ENCODE measurements at regions not wholly inside any gene's neighbourhood (a gene's known extent, or its start where the extent isn't known, plus 50 kb on each side); places are given as distances from the start of the nearest gene placed in this dataset.

GRCh38 chr5:114839360-114839759 is 330.3 kb downstream of the TRIM36 start:
- Mint-ChIP-seq H3K36me3 (ENCODE audit: low read depth) (no peaks in the 10 kb centered on the region), H3K4me1 (no peaks in the 10 kb centered on the region), H3K27ac (no peak overlapping the region), H3K9me3 (peaks cover 10% of the 10 kb centered on the region), H3K27me3 (ENCODE audit: low read depth) (no peaks in the 10 kb centered on the region), H3K4me3 (no peak overlapping the region)
- TF ChIP-seq CTCF (IDR thresholded peaks at IDR 0.05; ENCODE audit: unreplicated experiment in 3 of 3): no peak

- Mint-ChIP-seq H3K4me1 (no peaks in the 10 kb centered on the region), H3K27ac (no peak overlapping the region), H3K27me3 (ENCODE audit: low read depth) (no peaks in the 10 kb centered on the region), H3K9me3 (peaks cover 6% of the 10 kb centered on the region), H3K36me3 (ENCODE audit: low read depth) (no peaks in the 10 kb centered on the region), H3K4me3 (no peak overlapping the region)
- TF ChIP-seq CTCF (IDR thresholded peaks at IDR 0.05; ENCODE audit: unreplicated experiment in 3 of 3): no peak
Observed at GRCh38 chr5:114838937-114839336, 330.8 kb downstream of the TRIM36 start.

GRCh38 chr5:114830114-114830513 is 339.6 kb downstream of the TRIM36 start:
- no peak overlapping the region for H3K4me3 Mint-ChIP-seq
- no peak overlapping the region for H3K27ac Mint-ChIP-seq
- H3K27me3 Mint-ChIP-seq (ENCODE audit: low read depth): no peaks in the 10 kb centered on the region
- H3K9me3 Mint-ChIP-seq: peaks cover 11% of the 10 kb centered on the region
- no peaks in the 10 kb centered on the region for H3K36me3 Mint-ChIP-seq (ENCODE audit: low read depth)
- H3K4me1 Mint-ChIP-seq: no peaks in the 10 kb centered on the region
- no peak for TF ChIP-seq CTCF (IDR thresholded peaks at IDR 0.05; ENCODE audit: unreplicated experiment in 3 of 3)

- H3K4me1 Mint-ChIP-seq: no peaks in the 10 kb centered on the region
- no peak overlapping the region for H3K4me3 Mint-ChIP-seq
- no peaks in the 10 kb centered on the region for H3K27me3 Mint-ChIP-seq (ENCODE audit: low read depth)
- TF ChIP-seq CTCF (IDR thresholded peaks at IDR 0.05; ENCODE audit: unreplicated experiment in 3 of 3): no peak
- H3K9me3 Mint-ChIP-seq: peaks cover 17% of the 10 kb centered on the region
- no peaks in the 10 kb centered on the region for H3K36me3 Mint-ChIP-seq (ENCODE audit: low read depth)
- H3K27ac Mint-ChIP-seq: no peak overlapping the region
Observed at GRCh38 chr5:114822863-114823262, 346.8 kb downstream of the TRIM36 start.

- no peak overlapping the region for H3K27ac Mint-ChIP-seq
- H3K36me3 Mint-ChIP-seq (ENCODE audit: low read depth): no peaks in the 10 kb centered on the region
- TF ChIP-seq CTCF (IDR thresholded peaks at IDR 0.05; ENCODE audit: unreplicated experiment in 3 of 3): no peak
- H3K4me3 Mint-ChIP-seq: no peak overlapping the region
- H3K4me1 Mint-ChIP-seq: no peaks in the 10 kb centered on the region
- H3K9me3 Mint-ChIP-seq: peaks cover 17% of the 10 kb centered on the region
- H3K27me3 Mint-ChIP-seq (ENCODE audit: low read depth): no peaks in the 10 kb centered on the region
Observed at GRCh38 chr5:114822436-114822835, 347.3 kb downstream of the TRIM36 start.

- H3K9me3 Mint-ChIP-seq: no peaks in the 10 kb centered on the region
- H3K4me3 Mint-ChIP-seq: no peak overlapping the region
- H3K27me3 Mint-ChIP-seq (ENCODE audit: low read depth): peaks cover 3% of the 10 kb centered on the region
- no peak for TF ChIP-seq CTCF (IDR thresholded peaks at IDR 0.05; ENCODE audit: unreplicated experiment in 3 of 3)
- H3K4me1 Mint-ChIP-seq: no peaks in the 10 kb centered on the region
- H3K36me3 Mint-ChIP-seq (ENCODE audit: low read depth): no peaks in the 10 kb centered on the region
- no peak overlapping the region for H3K27ac Mint-ChIP-seq
Observed at GRCh38 chr5:114790403-114790792, 379.3 kb downstream of the TRIM36 start.
